GM21619 (cell line): ENCODE measurements at regions not wholly inside any gene's neighbourhood (a gene's known extent, or its start where the extent isn't known, plus 50 kb on each side); places are given as distances from the start of the nearest gene placed in this dataset.

Experiments
- ATAC-seq: cut with Tn5 transposase; IDR thresholded peaks from one replicate; pipeline ENCODE4 v1.9.1; 2021; ENCODE audit not compliant: unreplicated experiment

GRCh38 chr2:5751873-5752482 is 59.8 kb downstream of the SOX11 start:
- no peak for ATAC-seq

DNA sequence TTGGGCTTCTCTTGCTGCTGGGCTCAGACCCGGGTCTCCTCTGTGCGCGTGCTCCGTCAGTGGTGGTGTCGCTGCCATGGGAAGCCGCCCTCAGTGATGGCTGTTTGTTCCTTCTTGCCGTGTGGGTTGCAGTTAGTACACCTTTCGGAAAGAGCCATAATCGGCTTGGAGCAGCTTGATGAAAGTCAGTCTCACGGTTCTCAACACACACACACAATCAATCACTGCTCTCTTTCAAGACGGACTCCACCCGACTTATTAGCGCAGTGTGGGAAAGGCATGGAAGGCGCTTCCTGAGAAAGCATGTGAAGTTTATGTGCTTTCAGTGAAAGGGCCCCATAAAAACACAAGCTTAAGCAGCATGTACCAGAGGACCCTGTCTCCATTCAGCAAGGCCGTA is 64.1 kb downstream of the SOX11 start:
- ATAC-seq = no peak

DNA sequence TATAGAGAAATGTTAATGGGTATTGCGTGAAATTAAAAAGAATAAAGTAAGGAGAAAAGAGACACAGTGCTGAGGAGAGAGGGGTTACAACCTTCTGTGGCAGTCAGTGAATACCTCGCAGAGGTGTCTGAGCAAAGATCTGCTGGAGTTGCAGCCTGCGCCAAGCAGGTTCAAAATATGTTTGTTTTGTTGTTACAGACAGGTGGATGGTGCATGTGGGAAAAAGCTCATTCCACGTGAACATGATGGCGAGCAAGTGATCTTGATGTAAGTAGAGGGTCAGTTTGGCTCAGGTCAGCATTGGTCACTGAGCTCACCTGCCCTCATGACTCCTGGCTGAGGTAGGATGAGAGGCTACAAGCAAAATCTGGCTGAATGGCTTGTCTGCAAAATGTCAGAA is 66.2 kb downstream of the SOX11 start:
- ATAC-seq = no peak

GRCh38 chr2:5759949-5760348 is 67.8 kb downstream of the SOX11 start:
- ATAC-seq = no peak

DNA sequence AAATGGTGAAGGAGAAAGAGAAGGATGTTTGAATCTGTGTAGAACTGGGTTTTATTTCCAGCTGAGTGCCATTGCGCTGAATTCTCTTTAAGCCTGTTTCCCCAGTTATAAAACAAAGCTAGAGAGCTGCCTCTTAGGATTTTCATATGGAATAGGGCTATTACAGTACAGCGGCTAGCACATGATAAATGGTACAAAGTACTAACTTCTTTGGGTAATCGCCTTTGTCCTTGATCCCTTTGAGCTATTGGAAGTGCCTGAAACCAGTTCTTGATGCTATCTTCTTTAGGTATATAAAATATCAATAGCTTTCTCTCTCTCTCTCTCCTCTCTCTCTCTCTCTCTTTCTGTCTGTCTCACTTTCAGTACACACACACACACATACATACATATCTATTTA is 71.3 kb downstream of the SOX11 start:
- ATAC-seq = no peak

GRCh38 chr2:5764041-5764440 is 71.9 kb downstream of the SOX11 start:
- no peak for ATAC-seq

DNA sequence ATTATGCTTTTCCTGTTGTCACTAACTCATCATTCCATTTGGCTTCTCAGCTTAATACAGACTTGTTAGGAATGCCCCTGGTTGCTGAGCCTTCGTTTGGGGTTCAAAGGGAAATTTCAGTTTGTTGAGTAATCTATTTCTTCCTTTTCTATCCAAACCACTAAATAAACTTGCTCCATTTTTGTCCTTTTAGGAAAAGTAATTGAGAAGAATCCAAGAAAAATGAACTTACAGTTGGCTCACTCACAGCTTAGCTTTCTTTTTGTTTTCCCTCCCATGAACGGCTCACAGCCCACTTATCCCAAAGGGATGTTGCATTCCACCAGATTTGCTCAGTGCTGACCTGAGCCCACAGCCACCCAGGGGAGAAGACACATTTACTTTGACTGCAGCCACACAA is 73.9 kb downstream of the SOX11 start:
- ATAC-seq = no peak

- no peak for ATAC-seq
Observed at GRCh38 chr2:5766561-5766960, 74.4 kb downstream of the SOX11 start.

GRCh38 chr2:5777131-5777535 is 84.9 kb downstream of the SOX11 start:
- ATAC-seq = no peak

DNA sequence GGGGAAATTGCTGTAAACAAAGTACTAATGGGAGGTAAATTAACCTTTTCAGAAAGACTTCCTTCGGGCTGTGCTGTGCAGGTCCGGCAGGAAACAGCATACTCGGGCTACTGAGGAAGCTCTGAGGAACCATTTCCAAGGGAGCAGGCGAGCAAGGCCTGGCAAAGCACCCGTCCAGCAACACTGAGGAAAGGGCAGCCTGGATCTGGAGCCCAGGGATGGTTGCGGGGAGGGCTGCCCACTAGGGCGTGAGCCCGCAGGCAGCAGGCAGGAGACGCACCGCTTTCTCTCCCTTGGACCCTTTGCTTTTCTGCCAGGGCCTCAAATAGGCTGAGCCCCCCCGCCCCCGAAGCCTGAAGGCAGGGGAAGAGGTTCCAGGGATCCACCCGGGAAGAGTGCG is 89.5 kb downstream of the SOX11 start:
- ATAC-seq = no peak

GRCh38 chr2:5782103-5782502 is 89.9 kb downstream of the SOX11 start:
- no peak for ATAC-seq

DNA sequence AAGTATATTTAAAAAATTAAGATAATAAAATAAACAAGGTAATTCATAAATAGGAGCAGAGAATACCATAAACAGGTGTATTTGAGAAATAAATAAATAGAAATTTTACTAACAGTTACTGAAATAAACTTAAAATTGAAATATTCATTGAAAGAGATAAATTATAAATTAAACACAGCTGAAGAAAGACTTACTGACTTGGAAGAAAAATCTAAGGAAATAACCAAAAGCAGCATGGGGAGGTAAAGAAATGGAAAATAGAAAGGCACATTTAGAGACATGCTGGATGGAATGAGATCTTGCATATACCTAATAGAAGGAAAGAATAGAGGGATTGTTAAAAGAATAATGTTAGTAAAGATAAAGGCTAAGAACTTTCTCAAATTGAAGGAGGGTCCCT is 96.3 kb downstream of the SOX11 start:
- no peak for ATAC-seq

GRCh38 chr2:5791371-5791770 is 99.2 kb downstream of the SOX11 start:
- no peak for ATAC-seq

DNA sequence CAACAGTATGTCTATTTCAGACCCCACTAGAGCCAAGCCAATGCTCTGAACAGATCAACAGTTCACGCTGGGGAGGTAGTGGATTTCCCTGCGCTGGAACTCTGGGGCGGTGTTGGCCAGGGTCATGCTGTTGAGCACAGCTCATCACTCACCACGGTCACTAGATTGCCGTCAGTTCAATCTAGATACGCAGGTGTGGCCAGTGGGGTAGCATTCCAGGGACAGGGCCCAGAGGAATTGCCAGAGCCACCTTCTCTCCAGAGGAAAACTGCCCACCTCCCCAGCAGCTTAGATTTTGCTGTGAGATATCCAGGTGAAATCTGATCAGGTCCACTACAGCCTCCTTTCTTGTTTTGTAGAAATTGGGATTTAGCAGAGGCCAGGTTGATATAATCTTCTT is 101.8 kb downstream of the SOX11 start:
- no peak for ATAC-seq

- no peak for ATAC-seq
Observed at GRCh38 chr2:5798084-5798483, 105.9 kb downstream of the SOX11 start.

DNA sequence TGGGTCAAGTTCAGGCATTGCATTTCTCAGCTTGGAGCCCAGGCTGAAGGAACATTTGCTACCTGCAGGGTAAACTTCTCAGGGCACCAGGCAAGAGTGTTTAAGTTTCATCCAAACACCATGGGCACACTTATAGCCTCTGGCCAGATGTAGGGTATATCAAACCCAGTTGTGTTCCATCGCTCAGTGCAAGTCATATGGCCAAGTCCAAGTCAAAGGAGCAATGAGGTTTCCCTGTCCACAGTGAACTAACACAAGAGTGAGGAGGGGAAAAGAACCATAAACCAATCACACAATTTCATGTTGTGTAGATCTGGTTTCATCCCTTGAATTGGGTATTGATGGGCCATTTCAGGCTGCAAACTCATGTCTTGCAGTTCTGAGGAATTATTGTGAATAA is 107.2 kb downstream of the SOX11 start:
- ATAC-seq = no peak

DNA sequence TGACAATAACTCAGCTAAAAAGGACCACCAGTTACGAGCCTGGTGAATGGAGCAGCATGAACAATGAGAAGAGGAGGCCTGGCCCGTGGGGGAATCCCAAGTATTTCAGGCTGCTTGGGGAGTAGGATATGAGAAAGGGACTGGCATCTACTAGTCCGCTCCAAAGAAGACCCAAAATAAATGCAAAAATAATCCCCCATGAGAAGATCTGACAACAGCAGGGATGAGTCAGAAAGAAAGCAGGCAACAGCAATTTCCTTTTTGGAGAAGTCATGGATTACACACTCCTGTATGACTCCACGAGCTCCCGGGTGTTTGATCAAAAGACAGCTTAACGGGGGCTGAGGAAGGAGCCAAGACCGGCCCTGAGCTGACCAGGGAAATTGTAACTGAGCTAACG is 111.4 kb downstream of the SOX11 start:
- no peak for ATAC-seq

- ATAC-seq = no peak
Observed at GRCh38 chr2:5818961-5819600, 126.9 kb downstream of the SOX11 start.

GRCh38 chr2:5824126-5824525 is 131.9 kb downstream of the SOX11 start:
- ATAC-seq = no peak

GRCh38 chr2:5825686-5826085 is 133.5 kb downstream of the SOX11 start:
- no peak for ATAC-seq

DNA sequence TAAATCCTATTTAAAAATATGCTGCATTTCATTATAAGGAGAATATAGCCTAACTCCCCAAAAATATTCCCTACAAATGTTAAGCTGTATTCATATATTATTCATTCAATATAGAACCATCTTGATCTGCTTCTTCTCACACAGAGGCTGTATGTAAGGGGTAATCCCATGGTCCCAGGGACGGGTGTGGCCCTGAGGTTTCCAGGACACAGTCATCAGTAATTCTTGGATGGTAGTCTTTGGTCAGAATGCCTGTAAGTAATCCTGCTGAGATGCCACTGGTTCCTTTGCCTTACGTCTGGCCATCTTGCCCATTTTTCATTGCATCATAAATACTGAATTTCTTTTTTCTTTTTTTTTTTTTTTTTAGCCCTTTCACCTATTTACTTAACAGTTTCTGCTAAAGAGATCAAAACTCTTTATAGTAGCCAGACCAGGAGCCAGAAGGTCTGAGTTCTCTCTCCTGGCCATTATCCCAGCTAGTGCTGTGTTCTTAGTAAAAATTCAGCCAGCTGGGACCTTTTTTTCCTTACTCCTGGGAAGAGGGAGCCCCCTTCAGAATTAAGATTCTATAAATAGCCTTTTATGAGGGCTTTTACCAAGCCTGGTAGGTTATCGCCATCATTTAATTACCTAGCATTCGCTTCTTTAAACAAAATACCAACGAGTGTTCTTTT is 134.9 kb downstream of the SOX11 start:
- no peak for ATAC-seq

DNA sequence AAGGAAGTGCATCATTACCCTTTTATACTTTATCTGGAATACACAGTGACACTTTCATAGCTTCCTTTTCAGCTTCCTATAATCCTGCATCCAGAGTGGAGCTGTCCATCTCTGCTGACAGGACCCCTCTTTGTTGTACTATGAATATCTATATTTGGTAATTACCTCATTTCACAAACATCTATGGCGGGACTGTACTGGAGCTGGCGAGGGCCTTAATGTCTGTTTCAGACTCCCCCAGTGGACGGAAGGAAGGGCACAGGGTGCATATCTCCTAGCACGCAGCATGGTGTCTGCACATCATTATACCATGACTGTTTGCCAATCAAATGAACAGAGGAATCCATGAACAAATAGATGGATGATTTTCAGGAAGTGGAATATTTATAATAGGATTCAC is 142.3 kb downstream of the SOX11 start:
- no peak for ATAC-seq

GRCh38 chr2:5839550-5839949 is 147.4 kb downstream of the SOX11 start:
- no peak for ATAC-seq
